ENCODE measurements at regions not wholly inside any gene's neighbourhood (a gene's known extent, or its start where the extent isn't known, plus 50 kb on each side); places are given as distances from the start of the nearest gene placed in this dataset.

DNA sequence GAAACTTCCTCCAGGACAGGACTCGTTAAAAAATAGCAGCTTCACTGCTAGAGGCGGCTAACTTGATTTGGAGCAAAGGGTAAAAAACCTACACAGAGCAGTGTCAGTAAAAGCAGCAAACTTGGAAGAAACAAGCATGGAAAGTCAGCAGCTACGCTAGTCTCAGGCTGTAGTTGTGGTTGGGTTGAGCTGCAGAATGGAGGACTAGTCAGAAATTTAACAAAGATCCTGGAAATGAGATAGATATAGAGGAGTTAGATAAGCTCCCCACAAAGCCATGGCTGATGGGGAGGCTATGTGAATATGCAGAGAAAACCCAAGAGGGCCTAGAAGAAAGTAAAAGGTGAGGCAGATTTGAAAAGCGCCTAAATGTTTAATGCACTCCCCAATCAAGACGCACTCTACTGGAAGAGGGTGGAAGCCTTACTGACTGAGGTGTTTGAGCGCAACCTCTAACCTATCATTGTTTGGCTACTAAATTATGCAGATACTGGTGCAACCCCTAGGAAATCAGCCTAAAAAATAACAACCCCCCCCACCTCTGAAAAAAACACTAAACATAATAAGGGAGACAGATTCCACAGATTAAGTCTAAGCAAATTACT, 99.7 kb upstream of the TMEM168 start:
- Mint-ChIP-seq H3K4me3 (no peak overlapping the region), H3K27ac (no peak overlapping the region), H3K9me3 (no peaks in the 10 kb centered on the region), H3K4me1 (no peaks in the 10 kb centered on the region), H3K36me3 (peaks cover 27% of the 10 kb centered on the region), H3K27me3 (no peaks in the 10 kb centered on the region)
- no peak for DNase-seq
- CTCF ChIA-PET, result no interaction called here

DNA sequence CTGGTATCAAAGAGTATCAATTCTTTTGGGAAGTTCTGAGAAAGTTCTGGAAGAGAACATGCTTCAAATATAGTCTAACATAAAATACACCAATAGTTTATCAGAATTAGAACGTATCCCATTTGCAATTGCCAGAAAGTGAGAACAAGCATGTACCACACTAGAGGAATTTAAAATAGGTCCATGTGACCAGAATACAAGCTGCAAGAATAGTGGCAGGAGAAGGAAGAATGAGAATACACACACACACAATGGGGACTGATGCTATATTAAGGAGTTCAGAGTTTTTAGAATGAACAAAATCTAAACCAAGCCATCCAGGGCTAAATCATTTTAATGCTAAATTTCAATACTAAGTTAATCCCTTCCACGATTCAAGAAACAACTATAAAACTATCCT, 99.1 kb upstream of the TMEM168 start:
- CTCF ChIA-PET, result no interaction called here
- no peaks in the 10 kb centered on the region for H3K4me1 Mint-ChIP-seq

DNA sequence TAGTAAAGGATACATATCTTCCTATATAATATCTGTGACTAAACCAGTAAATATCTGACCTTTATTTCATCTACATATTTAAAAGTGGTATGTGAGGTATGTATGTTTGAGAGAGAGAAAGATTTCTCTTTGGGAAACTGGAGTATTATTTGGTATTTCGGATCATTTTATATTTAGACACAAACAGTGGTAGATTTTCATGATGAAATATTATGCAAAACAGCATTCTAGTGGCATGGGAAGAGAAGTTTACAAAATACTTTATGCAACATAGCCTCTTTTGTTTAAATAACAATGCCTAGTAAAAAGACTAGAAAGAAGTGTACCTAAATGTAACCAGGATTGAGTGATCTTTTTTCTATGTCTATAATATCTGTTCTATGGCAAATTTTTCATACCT, 98.6 kb upstream of the TMEM168 start:
- peaks cover 22% of the 10 kb centered on the region for H3K36me3 Mint-ChIP-seq
- DNase-seq, result no peak
- no peak overlapping the region for H3K27ac Mint-ChIP-seq
- H3K9me3 Mint-ChIP-seq, result no peaks in the 10 kb centered on the region
- CTCF ChIA-PET, result no interaction called here
- H3K4me1 Mint-ChIP-seq, result no peaks in the 10 kb centered on the region
- H3K4me3 Mint-ChIP-seq, result no peak overlapping the region
- no peaks in the 10 kb centered on the region for H3K27me3 Mint-ChIP-seq

More for the DNA sequence above, 99.1 kb upstream of the TMEM168 start:
- H3K27me3 Mint-ChIP-seq, result no peaks in the 10 kb centered on the region
- peaks cover 26% of the 10 kb centered on the region for H3K36me3 Mint-ChIP-seq
- no peak overlapping the region for H3K27ac Mint-ChIP-seq
- DNase-seq, result no peak
- H3K9me3 Mint-ChIP-seq, result no peaks in the 10 kb centered on the region
- H3K4me3 Mint-ChIP-seq, result no peak overlapping the region

DNA sequence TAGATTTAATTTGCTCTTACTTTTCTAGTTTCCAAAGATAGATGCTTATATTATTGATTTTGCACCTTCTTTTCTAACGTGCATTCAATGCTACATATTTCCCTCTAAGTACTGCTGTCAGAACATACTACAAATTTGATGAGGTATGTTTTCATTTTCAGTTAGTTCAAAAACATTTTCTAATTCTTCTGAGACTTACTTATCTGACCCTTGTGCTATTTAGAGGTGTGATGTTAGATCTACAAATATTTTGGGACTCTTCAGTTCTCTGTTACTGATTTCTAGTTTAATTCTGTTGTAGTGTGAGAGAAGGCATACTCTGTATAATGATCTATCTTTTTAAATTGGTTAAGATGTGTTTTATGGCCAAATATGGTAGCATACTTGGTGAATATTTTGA, 97.8 kb upstream of the TMEM168 start:
- CTCF ChIA-PET, result no interaction called here
- Mint-ChIP-seq H3K27ac (no peak overlapping the region), H3K9me3 (no peaks in the 10 kb centered on the region), H3K27me3 (no peaks in the 10 kb centered on the region), H3K4me3 (no peak overlapping the region), H3K4me1 (no peaks in the 10 kb centered on the region), H3K36me3 (peaks cover 17% of the 10 kb centered on the region)
- no peak for DNase-seq

DNA sequence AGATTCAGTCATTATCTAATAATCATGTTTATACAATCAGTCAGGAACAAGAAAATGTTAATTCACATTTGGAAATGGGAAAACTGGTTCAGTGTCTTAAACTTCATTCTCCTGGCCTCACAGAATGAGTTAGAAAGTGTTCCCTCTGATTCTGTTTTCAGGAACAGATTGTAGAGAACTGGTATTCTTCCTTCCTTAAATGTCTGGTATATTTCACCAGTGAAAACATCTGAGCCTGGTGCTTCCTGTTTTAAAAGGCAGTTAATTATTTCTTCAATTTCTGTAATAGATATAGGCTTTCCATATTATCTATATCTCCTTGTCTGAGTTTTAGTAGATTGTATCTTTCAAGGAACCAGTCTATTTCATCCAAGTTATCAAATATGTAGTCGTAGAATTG, 97.1 kb upstream of the TMEM168 start:
- CTCF ChIA-PET, result no interaction called here
- DNase-seq, result no peak
- Mint-ChIP-seq H3K4me1 (no peaks in the 10 kb centered on the region), H3K4me3 (no peak overlapping the region), H3K27ac (no peak overlapping the region), H3K9me3 (no peaks in the 10 kb centered on the region), H3K36me3 (peaks cover 15% of the 10 kb centered on the region), H3K27me3 (no peaks in the 10 kb centered on the region)

DNA sequence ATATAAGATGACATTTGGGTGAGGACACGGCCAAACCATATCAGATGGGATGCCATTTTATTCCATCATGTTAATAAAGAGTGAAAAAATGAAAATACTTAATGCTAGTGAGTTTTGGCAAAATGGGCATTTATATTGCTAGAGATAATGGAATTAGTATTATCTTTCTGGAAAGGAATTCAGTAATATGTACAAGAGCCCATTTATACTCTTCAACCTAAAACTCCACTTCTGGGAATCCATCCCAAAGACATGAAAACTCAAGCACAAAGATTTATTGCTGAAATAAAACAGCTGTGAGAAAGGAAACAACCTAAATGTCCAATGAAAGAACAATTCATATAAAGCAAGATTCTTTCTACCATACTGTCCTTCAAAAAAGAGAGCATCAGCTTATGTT, 96.0 kb upstream of the TMEM168 start:
- CTCF ChIA-PET, result no interaction called here
- no peak for DNase-seq
- H3K27ac Mint-ChIP-seq, result no peak overlapping the region

DNA sequence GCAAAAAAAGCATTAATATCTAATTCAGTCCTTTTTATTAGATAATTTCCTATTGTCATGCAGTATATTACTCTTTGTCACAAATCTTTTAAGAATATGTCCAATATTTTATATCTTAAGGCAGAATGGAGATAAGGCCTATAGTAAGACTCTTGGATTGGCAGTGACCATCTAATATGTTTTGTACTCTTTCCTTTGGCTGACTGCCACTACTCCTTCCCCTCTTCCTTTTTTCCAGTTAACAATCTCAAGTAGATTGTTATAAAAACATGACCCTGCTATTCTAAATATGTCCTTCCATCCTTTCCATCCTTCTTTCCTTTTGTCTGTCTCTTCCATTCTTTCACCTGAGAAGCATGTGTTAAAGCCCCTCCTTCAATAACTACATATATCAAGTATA, 92.8 kb upstream of the TMEM168 start:
- Mint-ChIP-seq H3K9me3 (no peaks in the 10 kb centered on the region), H3K4me1 (no peaks in the 10 kb centered on the region), H3K4me3 (no peak overlapping the region), H3K36me3 (peaks cover 14% of the 10 kb centered on the region), H3K27me3 (no peaks in the 10 kb centered on the region), H3K27ac (no peak overlapping the region)
- CTCF ChIA-PET, result no interaction called here
- DNase-seq, result no peak

More for the DNA sequence above, 96.0 kb upstream of the TMEM168 start:
- Mint-ChIP-seq H3K9me3 (no peaks in the 10 kb centered on the region), H3K4me1 (no peaks in the 10 kb centered on the region), H3K27me3 (no peaks in the 10 kb centered on the region), H3K4me3 (no peak overlapping the region), H3K36me3 (peaks cover 13% of the 10 kb centered on the region)

DNA sequence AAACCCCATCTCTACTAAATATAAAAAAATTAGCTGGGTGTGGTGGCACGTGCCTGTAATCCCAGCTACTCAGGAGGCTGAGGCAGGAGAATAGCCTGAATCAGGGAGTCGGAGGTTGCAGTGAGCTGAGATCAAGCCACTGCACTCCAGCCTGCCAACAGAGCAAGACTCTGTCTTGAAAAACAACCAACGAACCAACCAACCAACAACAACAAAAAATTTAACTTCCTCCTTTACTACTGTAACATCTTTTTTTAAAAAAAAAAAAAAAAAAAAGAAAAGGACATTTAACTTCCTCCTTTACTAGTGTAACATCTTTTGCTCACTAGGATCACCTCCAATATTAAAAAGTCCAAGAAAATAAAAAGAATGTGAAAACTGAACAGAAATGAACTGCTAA, 92.3 kb upstream of the TMEM168 start:
- Mint-ChIP-seq H3K27me3 (no peaks in the 10 kb centered on the region), H3K4me3 (no peak overlapping the region), H3K27ac (no peak overlapping the region), H3K9me3 (no peaks in the 10 kb centered on the region), H3K36me3 (peaks cover 16% of the 10 kb centered on the region), H3K4me1 (no peaks in the 10 kb centered on the region)
- no peak for DNase-seq
- CTCF ChIA-PET, result no interaction called here

DNA sequence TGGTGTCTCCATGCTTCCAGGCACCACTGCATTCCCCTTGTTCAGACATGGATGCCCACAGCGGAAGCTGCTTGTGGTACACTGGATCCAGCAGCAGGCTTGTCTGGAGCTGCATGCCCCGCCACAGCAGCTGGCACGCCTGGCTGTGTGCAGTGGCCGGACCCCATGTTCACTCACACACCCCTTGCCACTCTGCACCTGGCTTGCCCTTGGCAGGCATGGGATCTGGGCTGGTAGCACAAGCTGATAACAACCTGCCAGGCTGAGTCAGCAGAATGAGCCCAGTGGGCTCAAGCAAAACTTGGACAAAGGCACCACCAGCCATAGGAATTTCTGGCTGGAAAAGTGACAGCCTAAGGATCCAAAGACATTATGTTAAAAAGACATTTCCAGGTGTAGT, 91.8 kb upstream of the TMEM168 start:
- Mint-ChIP-seq H3K36me3 (peaks cover 16% of the 10 kb centered on the region), H3K4me3 (no peak overlapping the region), H3K9me3 (no peaks in the 10 kb centered on the region), H3K27me3 (no peaks in the 10 kb centered on the region), H3K4me1 (no peaks in the 10 kb centered on the region), H3K27ac (no peak overlapping the region)
- no peak for DNase-seq
- CTCF ChIA-PET, result interaction anchor here (0.6 kb wide), 1 partner anchor 203 kb away, joined by 3 read pairs; no protein-coding TSS in a partner anchor

DNA sequence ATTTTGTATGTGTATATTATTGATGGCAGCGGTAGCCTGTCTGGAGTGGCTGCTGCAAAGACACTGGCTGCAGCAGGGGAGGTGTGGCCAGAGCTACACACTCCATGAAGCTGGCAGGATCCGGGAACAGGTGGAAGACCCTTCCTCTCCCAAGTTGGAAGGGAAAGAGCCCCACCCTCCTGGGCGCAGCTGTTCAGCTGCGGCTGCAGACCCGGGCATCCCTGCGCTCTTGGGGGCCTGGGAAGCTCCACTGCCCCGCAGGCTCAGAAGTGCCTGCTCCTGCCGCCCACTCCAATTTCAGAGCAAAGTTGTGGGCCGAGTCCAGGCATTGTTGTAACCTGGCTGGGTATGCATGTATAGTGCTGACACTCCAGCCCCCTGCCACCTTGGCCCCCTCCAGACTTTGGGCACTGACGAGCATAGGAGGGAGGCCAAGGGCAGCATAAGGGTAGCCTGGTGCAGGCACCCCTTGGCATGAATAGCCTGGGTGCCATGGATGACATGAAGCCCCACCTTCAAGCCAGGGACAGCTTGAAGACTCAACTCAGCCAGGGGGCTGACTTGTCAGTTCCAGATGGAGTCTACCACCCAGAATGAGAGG, 90.7 kb upstream of the TMEM168 start:
- no peak overlapping the region for H3K4me3 Mint-ChIP-seq
- H3K4me1 Mint-ChIP-seq, result no peaks in the 10 kb centered on the region
- no peak for DNase-seq
- H3K27ac Mint-ChIP-seq, result no peak overlapping the region
- peaks cover 12% of the 10 kb centered on the region for H3K36me3 Mint-ChIP-seq
- H3K9me3 Mint-ChIP-seq, result no peaks in the 10 kb centered on the region
- CTCF ChIA-PET, result interaction anchor here (2.6 kb wide), 1 partner anchor 11 kb away, joined by 6 read pairs; no protein-coding TSS in a partner anchor
- no peaks in the 10 kb centered on the region for H3K27me3 Mint-ChIP-seq

DNA sequence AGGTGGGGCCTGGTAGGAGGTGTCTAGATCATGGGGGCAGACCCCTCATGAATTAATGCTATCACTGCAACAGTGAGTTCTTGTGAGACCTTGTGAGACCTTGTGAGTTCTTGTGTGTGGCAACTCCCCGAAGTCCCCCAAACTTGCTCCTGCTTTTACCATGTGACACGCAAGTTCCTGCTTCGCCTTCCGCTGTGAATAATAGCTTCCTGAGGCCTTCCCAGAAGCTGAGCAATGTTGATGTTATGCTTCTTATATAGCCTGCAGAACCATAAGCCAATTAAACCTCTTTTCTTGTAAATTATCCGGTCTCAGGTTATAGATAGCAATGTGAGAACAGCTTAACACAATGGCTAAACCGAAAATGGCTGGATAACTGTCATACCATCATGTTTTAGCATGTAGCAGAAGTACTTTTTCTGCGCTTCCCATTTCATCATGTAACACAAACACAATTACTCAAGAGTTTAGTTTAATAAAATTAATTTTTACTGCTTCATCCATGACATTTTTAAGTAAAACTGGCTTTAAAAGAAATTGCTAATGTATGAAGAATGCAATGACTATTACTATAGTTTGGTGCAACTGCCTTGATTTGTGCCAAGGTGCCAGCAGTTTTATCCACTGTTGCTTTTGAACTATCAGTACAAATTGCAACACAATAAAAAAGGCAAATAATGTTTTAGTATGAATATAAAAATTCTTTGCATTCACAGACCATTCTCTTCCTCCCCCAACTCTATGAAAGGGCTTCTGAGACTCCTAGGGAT, 87.7 kb upstream of the TMEM168 start:
- Mint-ChIP-seq H3K36me3 (peaks cover 5% of the 10 kb centered on the region), H3K27ac (no peak overlapping the region), H3K4me3 (no peak overlapping the region), H3K4me1 (no peaks in the 10 kb centered on the region), H3K27me3 (no peaks in the 10 kb centered on the region), H3K9me3 (no peaks in the 10 kb centered on the region)
- CTCF ChIA-PET, result no interaction called here
- no peak for DNase-seq

DNA sequence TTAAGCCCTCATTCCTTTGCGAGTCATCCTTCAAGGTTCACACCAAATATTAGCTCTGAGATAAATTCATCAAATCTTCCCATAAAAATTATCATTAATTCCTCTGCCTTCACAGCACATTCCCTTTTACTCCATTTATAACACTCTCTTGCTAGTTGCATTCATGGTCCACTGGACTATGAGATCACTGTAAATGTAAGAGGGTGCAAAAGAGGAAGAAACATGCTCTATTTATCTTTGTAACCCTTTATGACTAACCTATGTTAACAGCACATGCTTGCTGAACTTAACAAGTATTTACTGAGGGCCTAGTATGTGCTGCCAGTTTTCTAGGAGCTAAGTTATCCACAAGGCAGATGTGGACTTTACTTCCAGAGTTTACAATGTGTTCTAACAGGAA, 86.7 kb upstream of the TMEM168 start:
- Mint-ChIP-seq H3K27ac (no peak overlapping the region), H3K4me1 (no peaks in the 10 kb centered on the region), H3K27me3 (no peaks in the 10 kb centered on the region), H3K36me3 (peaks cover 5% of the 10 kb centered on the region), H3K4me3 (no peak overlapping the region), H3K9me3 (no peaks in the 10 kb centered on the region)
- DNase-seq, result no peak
- CTCF ChIA-PET, result interaction anchor here (0.8 kb wide), 1 partner anchor 22 kb away, joined by 3 read pairs; no protein-coding TSS in a partner anchor

DNA sequence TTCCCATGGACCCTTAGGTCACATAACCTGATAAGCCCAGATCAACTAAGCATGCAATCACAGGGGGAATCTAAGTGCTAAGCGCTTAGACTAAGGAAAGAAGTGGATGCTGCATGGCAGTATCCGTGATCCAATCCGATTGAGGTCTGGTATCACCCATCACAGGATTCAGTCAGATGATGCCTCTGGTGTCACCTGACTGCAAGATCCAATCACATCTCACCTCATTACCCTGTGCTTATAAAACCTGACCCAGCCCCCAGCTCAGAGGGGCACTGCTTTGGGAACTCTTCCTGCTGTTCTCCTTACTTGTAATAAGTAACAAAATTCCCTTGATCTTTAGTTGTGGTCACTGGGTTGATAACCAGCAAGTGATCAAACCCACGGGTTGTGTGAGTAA, 84.7 kb upstream of the TMEM168 start:
- Mint-ChIP-seq H3K36me3 (peaks cover 5% of the 10 kb centered on the region), H3K4me1 (no peaks in the 10 kb centered on the region), H3K27me3 (no peaks in the 10 kb centered on the region), H3K27ac (no peak overlapping the region), H3K9me3 (no peaks in the 10 kb centered on the region), H3K4me3 (no peak overlapping the region)
- CTCF ChIA-PET, result no interaction called here
- no peak for DNase-seq

DNA sequence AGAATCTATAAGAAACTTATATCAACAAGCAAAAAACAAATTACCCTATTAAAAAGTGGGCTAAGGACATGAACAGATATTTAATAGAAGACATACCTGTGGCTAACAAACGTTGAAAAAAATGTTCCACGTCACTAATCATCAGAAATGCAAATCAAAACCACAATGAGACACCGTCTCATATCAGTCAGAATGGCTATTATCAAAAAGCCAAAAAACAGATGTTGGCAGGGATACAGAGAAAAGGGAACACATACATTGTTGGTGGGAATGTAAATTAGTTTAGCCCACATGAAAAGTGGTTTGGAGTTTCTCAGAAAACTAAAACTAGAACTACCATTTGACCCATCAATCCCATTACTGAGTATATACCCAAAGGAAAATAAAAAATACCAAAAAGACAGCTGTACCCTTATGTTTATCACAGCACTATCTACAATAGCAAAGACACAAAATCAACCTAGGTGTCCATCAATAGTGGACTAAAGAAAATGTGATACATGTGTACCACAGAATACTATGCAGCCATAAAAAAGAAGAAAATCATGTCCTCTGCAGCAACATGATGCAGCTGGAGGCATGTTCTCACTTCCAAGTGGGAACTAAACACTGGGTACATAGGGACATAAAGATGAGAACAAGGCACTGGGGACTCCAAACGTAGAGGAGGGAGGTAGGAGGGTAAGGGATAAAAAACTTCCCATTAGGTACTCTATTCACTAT, 83.8 kb upstream of the TMEM168 start:
- DNase-seq, result no peak
- CTCF ChIA-PET, result no interaction called here
- no peak overlapping the region for H3K27ac Mint-ChIP-seq
- no peaks in the 10 kb centered on the region for H3K27me3 Mint-ChIP-seq
- no peaks in the 10 kb centered on the region for H3K4me1 Mint-ChIP-seq
- peaks cover 7% of the 10 kb centered on the region for H3K36me3 Mint-ChIP-seq
- H3K4me3 Mint-ChIP-seq, result no peak overlapping the region
- no peaks in the 10 kb centered on the region for H3K9me3 Mint-ChIP-seq

All from activated naive CD4-positive, alpha-beta T cell treated with anti-CD3 and anti-CD28 coated beads, Interleukin-2, amount 10 ng/mL, durations not matched to agents 7 days and 5 days (primary cell).